Glutamatergic neuron (in vitro differentiated cells): ENCODE measurements at regions not wholly inside any gene's neighbourhood (a gene's known extent, or its start where the extent isn't known, plus 50 kb on each side); places are given as distances from the start of the nearest gene placed in this dataset.

Experiments
- DNase-seq: peaks from one replicate; pipeline ENCODE4 v3.0.0; 2022
- H3K27ac Mint-ChIP-seq: one replicate; pipeline ENCODE4 v1.8.0; 2020; ENCODE audit warnings: mild to moderate bottlenecking, mixed read lengths, inconsistent platforms; ENCODE audit not compliant: unreplicated experiment
- H3K27me3 Mint-ChIP-seq: one replicate; pipeline ENCODE4 v1.8.0; 2020; ENCODE audit warnings: mild to moderate bottlenecking, moderate library complexity, mixed read lengths, inconsistent platforms; ENCODE audit not compliant: unreplicated experiment
- H3K36me3 Mint-ChIP-seq: one replicate; pipeline ENCODE4 v1.8.0; 2020; ENCODE audit warnings: mild to moderate bottlenecking, mixed read lengths, inconsistent platforms; ENCODE audit not compliant: unreplicated experiment
- H3K4me1 Mint-ChIP-seq: one replicate; pipeline ENCODE4 v1.8.0; 2020; ENCODE audit warnings: mild to moderate bottlenecking, low read depth, mixed read lengths, inconsistent platforms; ENCODE audit not compliant: unreplicated experiment
- H3K4me3 Mint-ChIP-seq: one replicate; pipeline ENCODE4 v1.8.0; 2020; ENCODE audit warnings: mild to moderate bottlenecking, mixed read lengths, inconsistent platforms; ENCODE audit not compliant: unreplicated experiment
- H3K9me3 Mint-ChIP-seq: one replicate; pipeline ENCODE4 v1.8.0; 2020; ENCODE audit warnings: mild to moderate bottlenecking, moderate library complexity, mixed read lengths, inconsistent platforms; ENCODE audit not compliant: unreplicated experiment
- TF ChIP-seq, protein P1 (sequence below): fragments of 200-600 bp; sonication (generic); IDR thresholded peaks from one replicate; pipeline ENCODE4 v1.5.0; 2021; ENCODE audit not compliant: partially characterized antibody, unreplicated experiment

DNA sequence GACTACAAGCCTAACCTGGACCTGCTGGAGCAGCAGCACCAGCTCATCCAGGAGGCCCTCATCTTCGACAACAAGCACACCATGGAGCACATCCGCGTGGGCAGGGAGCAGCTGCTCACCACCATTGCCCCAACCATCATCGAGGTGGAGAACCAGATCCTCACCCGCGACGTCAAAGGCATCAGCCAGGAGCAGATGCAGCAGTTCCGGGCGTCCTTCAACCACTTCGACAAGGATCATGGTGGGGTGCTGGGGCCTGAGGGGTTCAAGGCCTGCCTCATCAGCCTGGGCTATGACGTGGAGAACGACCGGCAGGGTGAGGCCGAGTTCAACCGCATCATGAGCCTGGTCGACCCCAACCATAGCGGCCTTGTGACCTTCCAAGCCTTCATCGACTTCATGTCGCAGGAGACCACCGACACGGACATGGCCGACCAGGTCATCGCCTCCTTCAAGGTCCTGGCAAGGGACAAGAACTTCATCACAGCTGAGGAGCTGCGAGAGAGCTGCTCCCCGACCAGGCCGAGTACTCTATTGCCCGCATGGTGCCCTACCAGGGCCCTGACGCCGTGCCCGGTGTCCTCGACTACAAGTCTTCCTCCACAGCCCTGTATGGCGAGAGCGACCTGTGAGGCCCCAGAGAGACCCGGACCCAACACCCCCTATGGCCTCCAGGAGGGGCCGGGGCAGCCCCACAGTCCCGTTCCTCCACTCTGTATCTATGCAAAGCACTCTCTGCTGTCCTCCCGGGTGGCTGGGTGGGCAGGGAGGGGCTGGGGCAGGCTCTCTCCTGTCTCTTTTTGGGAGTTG, 486.2 kb downstream of the TRAM1L1 start:
- no peak for DNase-seq
- TF ChIP-seq, protein P1, sequence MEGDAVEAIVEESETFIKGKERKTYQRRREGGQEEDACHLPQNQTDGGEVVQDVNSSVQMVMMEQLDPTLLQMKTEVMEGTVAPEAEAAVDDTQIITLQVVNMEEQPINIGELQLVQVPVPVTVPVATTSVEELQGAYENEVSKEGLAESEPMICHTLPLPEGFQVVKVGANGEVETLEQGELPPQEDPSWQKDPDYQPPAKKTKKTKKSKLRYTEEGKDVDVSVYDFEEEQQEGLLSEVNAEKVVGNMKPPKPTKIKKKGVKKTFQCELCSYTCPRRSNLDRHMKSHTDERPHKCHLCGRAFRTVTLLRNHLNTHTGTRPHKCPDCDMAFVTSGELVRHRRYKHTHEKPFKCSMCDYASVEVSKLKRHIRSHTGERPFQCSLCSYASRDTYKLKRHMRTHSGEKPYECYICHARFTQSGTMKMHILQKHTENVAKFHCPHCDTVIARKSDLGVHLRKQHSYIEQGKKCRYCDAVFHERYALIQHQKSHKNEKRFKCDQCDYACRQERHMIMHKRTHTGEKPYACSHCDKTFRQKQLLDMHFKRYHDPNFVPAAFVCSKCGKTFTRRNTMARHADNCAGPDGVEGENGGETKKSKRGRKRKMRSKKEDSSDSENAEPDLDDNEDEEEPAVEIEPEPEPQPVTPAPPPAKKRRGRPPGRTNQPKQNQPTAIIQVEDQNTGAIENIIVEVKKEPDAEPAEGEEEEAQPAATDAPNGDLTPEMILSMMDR, result no peak
- H3K36me3 Mint-ChIP-seq, result no peaks in the 10 kb centered on the region
- H3K4me3 Mint-ChIP-seq, result no peak overlapping the region
- no peaks in the 10 kb centered on the region for H3K27me3 Mint-ChIP-seq
- H3K4me1 Mint-ChIP-seq, result no peaks in the 10 kb centered on the region
- H3K9me3 Mint-ChIP-seq, result no peaks in the 10 kb centered on the region
- no peak overlapping the region for H3K27ac Mint-ChIP-seq

DNA sequence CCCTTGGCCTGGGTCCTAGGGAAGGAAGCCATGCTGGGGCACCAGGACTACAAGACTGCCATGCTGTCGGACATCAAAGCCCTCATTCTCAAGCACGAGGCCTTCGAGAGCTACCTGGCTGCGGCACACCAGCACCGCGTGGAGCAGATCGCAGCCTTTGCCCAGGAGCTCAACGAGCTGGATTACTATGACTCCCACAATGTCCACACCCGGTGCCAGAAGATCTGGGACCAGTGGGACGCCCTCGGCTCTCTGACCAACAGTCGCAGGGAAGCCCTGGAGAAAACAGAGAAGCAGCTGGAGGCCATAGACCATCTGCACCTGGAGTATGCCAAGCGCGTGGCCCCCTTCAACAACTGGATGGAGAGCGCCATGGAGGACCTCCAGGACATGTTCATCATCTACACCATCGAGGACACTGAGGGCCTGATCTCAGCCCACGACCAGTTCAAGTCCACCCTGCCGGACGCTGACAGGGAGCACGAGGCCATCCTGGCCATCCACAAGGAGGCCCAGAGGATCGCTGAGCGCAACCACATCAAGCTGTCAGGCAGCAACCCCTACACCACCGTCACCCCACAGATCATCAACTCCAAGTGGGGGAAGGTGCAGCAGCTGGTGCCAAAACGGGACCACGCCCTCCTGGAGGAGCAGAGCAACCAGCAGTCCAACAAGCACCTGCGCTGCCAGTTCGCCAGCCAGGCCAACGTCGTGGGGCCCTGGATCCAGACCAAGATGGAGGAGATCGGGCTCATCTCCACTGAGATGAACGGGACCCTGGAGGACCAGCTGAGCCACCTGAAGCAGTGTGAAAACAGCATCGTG, 487.0 kb downstream of the TRAM1L1 start:
- H3K27me3 Mint-ChIP-seq, result peaks cover 2% of the 10 kb centered on the region
- no peak for DNase-seq
- H3K4me3 Mint-ChIP-seq, result no peak overlapping the region
- H3K27ac Mint-ChIP-seq, result no peak overlapping the region
- TF ChIP-seq, protein P1, result no peak
- H3K36me3 Mint-ChIP-seq, result no peaks in the 10 kb centered on the region
- H3K9me3 Mint-ChIP-seq, result no peaks in the 10 kb centered on the region
- H3K4me1 Mint-ChIP-seq, result no peaks in the 10 kb centered on the region

DNA sequence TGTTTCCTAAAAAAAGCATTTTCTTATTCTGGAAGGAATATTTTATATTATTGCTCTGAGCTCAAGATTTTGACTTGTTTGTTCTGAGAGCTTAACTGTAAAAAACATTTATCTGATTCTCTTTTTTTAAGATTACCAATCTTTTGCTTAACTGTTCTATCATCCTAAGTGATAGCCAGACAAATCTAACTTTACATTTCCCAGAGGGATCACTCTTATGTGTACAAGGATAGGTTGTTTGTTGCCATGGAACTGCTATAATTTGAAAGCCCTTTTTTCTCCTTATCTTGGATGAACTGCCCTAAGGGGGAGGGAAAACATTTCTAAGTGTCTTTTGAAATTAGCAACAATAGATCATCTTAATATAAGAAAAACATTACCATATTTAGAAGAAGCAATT, 494.7 kb downstream of the TRAM1L1 start:
- Mint-ChIP-seq H3K36me3 (no peaks in the 10 kb centered on the region), H3K9me3 (no peaks in the 10 kb centered on the region), H3K27ac (no peak overlapping the region), H3K4me3 (no peak overlapping the region), H3K4me1 (peaks cover 10% of the 10 kb centered on the region), H3K27me3 (peaks cover 2% of the 10 kb centered on the region)
- no peak for DNase-seq
- TF ChIP-seq, protein P1, result no peak

DNA sequence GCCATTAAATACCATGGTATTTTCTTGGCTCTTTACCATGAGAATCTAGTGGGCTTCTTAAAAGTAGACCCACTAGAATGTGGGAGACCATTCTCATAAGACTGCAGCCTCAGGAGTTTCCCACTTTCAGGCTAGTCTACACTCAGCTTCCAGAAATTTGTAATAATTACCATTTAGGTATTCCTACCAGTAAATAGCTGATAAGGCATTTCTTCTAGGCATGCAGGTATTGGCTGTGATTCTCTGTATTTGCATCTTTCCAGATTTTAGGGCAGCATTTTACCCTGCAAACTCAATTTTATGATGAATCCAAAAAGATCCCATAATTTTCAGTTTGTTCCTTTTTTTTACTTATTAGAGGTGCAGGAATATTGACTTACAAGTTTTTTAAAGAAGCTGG, 496.6 kb downstream of the TRAM1L1 start:
- DNase-seq, result no peak
- Mint-ChIP-seq H3K27ac (no peak overlapping the region), H3K9me3 (no peaks in the 10 kb centered on the region), H3K4me3 (no peak overlapping the region), H3K27me3 (peaks cover 2% of the 10 kb centered on the region), H3K4me1 (peaks cover 12% of the 10 kb centered on the region), H3K36me3 (no peaks in the 10 kb centered on the region)
- TF ChIP-seq, protein P1, result no peak

DNA sequence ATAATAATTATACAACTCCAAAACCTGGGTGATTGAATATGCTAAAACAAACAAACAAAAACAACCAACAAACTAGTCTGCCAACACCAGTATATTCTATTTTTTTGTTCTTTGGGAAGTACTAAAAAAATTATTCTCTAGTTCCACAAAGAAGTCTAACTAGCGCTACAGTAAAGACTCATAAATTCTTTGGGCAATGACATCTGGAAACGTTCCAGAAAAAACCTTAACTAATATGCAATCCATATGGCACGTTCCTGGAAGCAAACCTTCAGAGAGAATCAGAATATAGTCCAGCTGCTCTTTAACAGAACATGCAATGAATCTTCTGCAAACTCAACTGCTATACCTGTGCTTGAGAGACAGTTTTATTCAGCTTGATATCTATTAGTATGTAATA, 500.1 kb downstream of the TRAM1L1 start:
- Mint-ChIP-seq H3K27me3 (no peaks in the 10 kb centered on the region), H3K4me3 (no peak overlapping the region), H3K27ac (no peak overlapping the region), H3K4me1 (peaks cover 2% of the 10 kb centered on the region), H3K36me3 (no peaks in the 10 kb centered on the region), H3K9me3 (no peaks in the 10 kb centered on the region)
- no peak for DNase-seq
- TF ChIP-seq, protein P1, result no peak
